ENCODE measurements at regions not wholly inside any gene's neighbourhood (a gene's known extent, or its start where the extent isn't known, plus 50 kb on each side); places are given as distances from the start of the nearest gene placed in this dataset.

GRCh38 chr4:133452678-133453077 lies 303.6 kb downstream of the PCDH10 start:
- TF ChIP-seq POLR2A (IDR thresholded peaks at IDR 0.05; ENCODE audit: low read length) = no peak
- no peak for TF ChIP-seq GATA1 (IDR thresholded peaks at IDR 0.05; ENCODE audit: low read depth, low read length)
